SU-DHL-6 (cell line): ENCODE measurements at regions not wholly inside any gene's neighbourhood (a gene's known extent, or its start where the extent isn't known, plus 50 kb on each side); places are given as distances from the start of the nearest gene placed in this dataset.

Experiments
- EZH2phosphoT487 ChIP-seq: fragments of 200-600 bp; sonication (generic), shearing (Covaris generic); conservative IDR thresholded peaks from 2 replicates; pipeline ENCODE4 v1.6.1; 2018; ENCODE audit warnings: mild to moderate bottlenecking, antibody characterized with exemption, low read length, moderate library complexity, mixed read lengths
- TF ChIP-seq, protein P1 (sequence below): fragments of 200-600 bp; sonication (generic); IDR thresholded peaks from one replicate; pipeline ENCODE4 v1.5.1; 2017; ENCODE audit warnings: antibody characterized with exemption, mild to moderate bottlenecking, low read length, moderate library complexity; ENCODE audit not compliant: insufficient read depth, poor library complexity, severe bottlenecking

DNA sequence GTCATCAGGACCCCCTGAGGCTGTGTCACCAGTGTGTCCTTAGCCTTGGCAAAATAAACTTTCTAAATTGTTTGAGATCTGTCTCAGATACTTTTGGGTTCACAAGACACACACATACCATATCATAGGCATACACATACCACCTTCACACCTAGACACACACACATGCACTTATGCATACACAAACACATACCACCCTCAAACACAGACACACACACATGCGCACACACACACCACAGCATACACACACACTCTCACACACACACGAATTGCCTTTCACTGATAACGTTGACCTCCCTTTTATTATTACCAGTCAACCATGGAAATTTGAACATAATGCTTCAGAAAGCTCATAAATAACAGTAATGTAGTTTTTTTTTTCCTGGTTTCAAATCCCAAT, 108.6 kb upstream of the MYLIP start:
- TF ChIP-seq, protein P1, sequence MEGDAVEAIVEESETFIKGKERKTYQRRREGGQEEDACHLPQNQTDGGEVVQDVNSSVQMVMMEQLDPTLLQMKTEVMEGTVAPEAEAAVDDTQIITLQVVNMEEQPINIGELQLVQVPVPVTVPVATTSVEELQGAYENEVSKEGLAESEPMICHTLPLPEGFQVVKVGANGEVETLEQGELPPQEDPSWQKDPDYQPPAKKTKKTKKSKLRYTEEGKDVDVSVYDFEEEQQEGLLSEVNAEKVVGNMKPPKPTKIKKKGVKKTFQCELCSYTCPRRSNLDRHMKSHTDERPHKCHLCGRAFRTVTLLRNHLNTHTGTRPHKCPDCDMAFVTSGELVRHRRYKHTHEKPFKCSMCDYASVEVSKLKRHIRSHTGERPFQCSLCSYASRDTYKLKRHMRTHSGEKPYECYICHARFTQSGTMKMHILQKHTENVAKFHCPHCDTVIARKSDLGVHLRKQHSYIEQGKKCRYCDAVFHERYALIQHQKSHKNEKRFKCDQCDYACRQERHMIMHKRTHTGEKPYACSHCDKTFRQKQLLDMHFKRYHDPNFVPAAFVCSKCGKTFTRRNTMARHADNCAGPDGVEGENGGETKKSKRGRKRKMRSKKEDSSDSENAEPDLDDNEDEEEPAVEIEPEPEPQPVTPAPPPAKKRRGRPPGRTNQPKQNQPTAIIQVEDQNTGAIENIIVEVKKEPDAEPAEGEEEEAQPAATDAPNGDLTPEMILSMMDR, result no peak
- no peak for TF ChIP-seq EZH2phosphoT487
